Panc1 (cell line): ENCODE measurements at regions not wholly inside any gene's neighbourhood (a gene's known extent, or its start where the extent isn't known, plus 50 kb on each side); places are given as distances from the start of the nearest gene placed in this dataset.
"Not testable (repeated sequence)": the region's sequence is repeated elsewhere in the genome, so short reads cannot be mapped to it uniquely, and the experiment has no call there.

Source experiments
- ATAC-seq: fragments of 200-7000 bp; cut with Tn5 transposase; 2 replicates; pipeline ENCODE4 v1.9.1; 2020; ENCODE audit warnings: mild to moderate bottlenecking, moderate library complexity
- BruUV-seq: library from RNA; stranded (reverse); fragments of 400-500 nt; replicated peaks from 2 replicates; lab custom pipeline; 2021; lab: Mats Ljungman, UMichigan
- CTCF ChIA-PET: fragments of 300-600 bp; sonication (Branson Sonifier 250); formaldehyde crosslinking; loops from one replicate; lab custom pipeline; 2022; ENCODE audit warnings: antibody characterized with exemption; lab: Charles Lee
- POLR2A ChIA-PET: fragments of 300-600 bp; sonication (Branson Sonifier 250); formaldehyde crosslinking; loops from one replicate; lab custom pipeline; 2022; ENCODE audit warnings: antibody characterized with exemption; lab: Charles Lee
- DNase-seq: peaks from one replicate; pipeline ENCODE4 v3.0.0-alpha.2; 2010; ENCODE audit warnings: low read depth, low spot score
- H3K27ac ChIP-seq: 2 replicates; pipeline ENCODE4 v1.5.1; 2011; ENCODE audit warnings: mild to moderate bottlenecking, low read length, inconsistent platforms
- H3K27me3 ChIP-seq: fragments of 200-500 bp; sonication (Bioruptor generic); 2 replicates; pipeline ENCODE4 v1.6.0; 2014; ENCODE audit warnings: low read length, inconsistent platforms; ENCODE audit not compliant: control insufficient read depth, insufficient read depth
- H3K36me3 ChIP-seq: fragments of 200-500 bp; sonication (Bioruptor generic); 2 replicates; pipeline ENCODE4 v1.5.1; 2014; ENCODE audit warnings: inconsistent platforms, mild to moderate bottlenecking, low read length, moderate library complexity; ENCODE audit not compliant: control insufficient read depth, insufficient read depth
- H3K4me1 ChIP-seq: 2 replicates; pipeline ENCODE4 v1.5.1; 2011; ENCODE audit warnings: inconsistent platforms, mild to moderate bottlenecking, low read length, moderate library complexity; ENCODE audit not compliant: control insufficient read depth, insufficient read depth
- H3K4me3 ChIP-seq, 2 experiments: 2 replicates each; pipeline ENCODE4 v1.5.1; 2011 to 2012; ENCODE audit warnings: low read depth in 2 of 2, low read length in 2 of 2, mild to moderate bottlenecking in 2 of 2, inconsistent platforms in 1 of 2, moderate library complexity in 1 of 2
- H3K9me3 ChIP-seq: fragments of 200-500 bp; sonication (Bioruptor generic); 2 replicates; pipeline ENCODE4 v1.5.1; 2014; ENCODE audit warnings: low read depth, mild to moderate bottlenecking, inconsistent platforms, low read length, moderate library complexity; ENCODE audit not compliant: control insufficient read depth, insufficient read depth
- POLR2AphosphoS5 ChIP-seq: IDR thresholded peaks from 2 replicates; pipeline ENCODE4 v1.6.1; 2012; ENCODE audit warnings: mild to moderate bottlenecking, low read depth, low read length, moderate library complexity
- SIN3A ChIP-seq: IDR thresholded peaks from 2 replicates; pipeline ENCODE4 v1.6.1; 2012; ENCODE audit warnings: low read depth, mild to moderate bottlenecking, low read length, moderate library complexity, borderline replicate concordance; ENCODE audit not compliant: insufficient read depth
- TCF7L2 ChIP-seq: IDR thresholded peaks from 2 replicates; pipeline ENCODE4 v1.6.1; 2011; ENCODE audit warnings: mild to moderate bottlenecking, low read depth, low read length, inconsistent platforms
- in situ Hi-C: cut with HindIII; loops from 2 replicates; pipeline ENCODE4 v1.10.0; 2016; ENCODE audit warnings: low sequenced_read_pairs, low pct_unique_long_range_greater_than_20kb
- intact Hi-C: fragments of 100-400 bp; cut with micrococcal nuclease; formaldehyde crosslinking; loops from one replicate; pipeline ENCODE4 v1.10.0; 2022; ENCODE audit not compliant: unreplicated experiment
- TF ChIP-seq, protein P1 (sequence below), 2 experiments: IDR thresholded peaks; 2 replicates each; pipeline ENCODE4 v1.6.1; 2011 to 2012; ENCODE audit warnings: low read depth in 2 of 2, control low read depth in 1 of 2, low read length in 1 of 2, mild to moderate bottlenecking in 1 of 2, moderate library complexity in 1 of 2; ENCODE audit not compliant: insufficient read depth in 1 of 2
- TF ChIP-seq, protein P2 (sequence below): fragments of 450-650 bp; IDR thresholded peaks from 2 replicates; pipeline ENCODE4 v1.5.1; 2017; ENCODE audit warnings: mild to moderate bottlenecking

DNA sequence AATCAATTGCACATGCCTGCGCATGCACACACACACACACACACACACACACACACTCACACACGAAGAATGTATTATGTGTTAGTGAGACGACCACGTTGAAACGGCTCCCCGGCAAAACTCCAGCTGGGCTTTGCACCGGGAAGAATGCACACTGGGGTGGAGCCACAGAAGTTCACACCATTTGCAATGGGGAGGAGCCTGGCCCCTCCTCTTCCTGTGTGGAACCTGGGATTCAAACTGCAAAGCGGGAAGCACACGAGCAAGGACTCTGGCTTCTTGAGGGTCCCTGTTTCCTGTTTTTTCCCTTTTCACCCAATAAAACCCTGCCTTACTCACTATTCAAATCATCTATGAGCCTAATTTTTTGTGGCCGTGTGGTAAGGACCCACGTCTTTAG lies 304.0 kb upstream of the TMEFF2 start:
- no peaks in the 10 kb centered on the region for H3K36me3 ChIP-seq
- DNase-seq (no peak), ATAC-seq (no peak)
- BruUV-seq, result no TSS peak
- intact Hi-C loops (no loop called here), in situ Hi-C loops (no loop called here)
- H3K27ac ChIP-seq, result no peak overlapping the region
- no peak for TF ChIP-seq TCF7L2
- TF ChIP-seq, protein P1, sequence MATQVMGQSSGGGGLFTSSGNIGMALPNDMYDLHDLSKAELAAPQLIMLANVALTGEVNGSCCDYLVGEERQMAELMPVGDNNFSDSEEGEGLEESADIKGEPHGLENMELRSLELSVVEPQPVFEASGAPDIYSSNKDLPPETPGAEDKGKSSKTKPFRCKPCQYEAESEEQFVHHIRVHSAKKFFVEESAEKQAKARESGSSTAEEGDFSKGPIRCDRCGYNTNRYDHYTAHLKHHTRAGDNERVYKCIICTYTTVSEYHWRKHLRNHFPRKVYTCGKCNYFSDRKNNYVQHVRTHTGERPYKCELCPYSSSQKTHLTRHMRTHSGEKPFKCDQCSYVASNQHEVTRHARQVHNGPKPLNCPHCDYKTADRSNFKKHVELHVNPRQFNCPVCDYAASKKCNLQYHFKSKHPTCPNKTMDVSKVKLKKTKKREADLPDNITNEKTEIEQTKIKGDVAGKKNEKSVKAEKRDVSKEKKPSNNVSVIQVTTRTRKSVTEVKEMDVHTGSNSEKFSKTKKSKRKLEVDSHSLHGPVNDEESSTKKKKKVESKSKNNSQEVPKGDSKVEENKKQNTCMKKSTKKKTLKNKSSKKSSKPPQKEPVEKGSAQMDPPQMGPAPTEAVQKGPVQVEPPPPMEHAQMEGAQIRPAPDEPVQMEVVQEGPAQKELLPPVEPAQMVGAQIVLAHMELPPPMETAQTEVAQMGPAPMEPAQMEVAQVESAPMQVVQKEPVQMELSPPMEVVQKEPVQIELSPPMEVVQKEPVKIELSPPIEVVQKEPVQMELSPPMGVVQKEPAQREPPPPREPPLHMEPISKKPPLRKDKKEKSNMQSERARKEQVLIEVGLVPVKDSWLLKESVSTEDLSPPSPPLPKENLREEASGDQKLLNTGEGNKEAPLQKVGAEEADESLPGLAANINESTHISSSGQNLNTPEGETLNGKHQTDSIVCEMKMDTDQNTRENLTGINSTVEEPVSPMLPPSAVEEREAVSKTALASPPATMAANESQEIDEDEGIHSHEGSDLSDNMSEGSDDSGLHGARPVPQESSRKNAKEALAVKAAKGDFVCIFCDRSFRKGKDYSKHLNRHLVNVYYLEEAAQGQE (IDR thresholded peaks at IDR 0.05; ENCODE audit: insufficient read depth in 1 of 2, low read depth in 2 of 2, low read length in 1 of 2), result no peak
- no peak for TF ChIP-seq SIN3A
- TF ChIP-seq POLR2AphosphoS5, result no peak
- TF ChIP-seq, protein P2, sequence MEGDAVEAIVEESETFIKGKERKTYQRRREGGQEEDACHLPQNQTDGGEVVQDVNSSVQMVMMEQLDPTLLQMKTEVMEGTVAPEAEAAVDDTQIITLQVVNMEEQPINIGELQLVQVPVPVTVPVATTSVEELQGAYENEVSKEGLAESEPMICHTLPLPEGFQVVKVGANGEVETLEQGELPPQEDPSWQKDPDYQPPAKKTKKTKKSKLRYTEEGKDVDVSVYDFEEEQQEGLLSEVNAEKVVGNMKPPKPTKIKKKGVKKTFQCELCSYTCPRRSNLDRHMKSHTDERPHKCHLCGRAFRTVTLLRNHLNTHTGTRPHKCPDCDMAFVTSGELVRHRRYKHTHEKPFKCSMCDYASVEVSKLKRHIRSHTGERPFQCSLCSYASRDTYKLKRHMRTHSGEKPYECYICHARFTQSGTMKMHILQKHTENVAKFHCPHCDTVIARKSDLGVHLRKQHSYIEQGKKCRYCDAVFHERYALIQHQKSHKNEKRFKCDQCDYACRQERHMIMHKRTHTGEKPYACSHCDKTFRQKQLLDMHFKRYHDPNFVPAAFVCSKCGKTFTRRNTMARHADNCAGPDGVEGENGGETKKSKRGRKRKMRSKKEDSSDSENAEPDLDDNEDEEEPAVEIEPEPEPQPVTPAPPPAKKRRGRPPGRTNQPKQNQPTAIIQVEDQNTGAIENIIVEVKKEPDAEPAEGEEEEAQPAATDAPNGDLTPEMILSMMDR, result no peak
- POLR2A ChIA-PET, result no interaction called here
- H3K4me3 ChIP-seq, result no peak overlapping the region
- H3K9me3 ChIP-seq, result no peaks in the 10 kb centered on the region
- CTCF ChIA-PET, result no interaction called here
- H3K4me1 ChIP-seq, result no peaks in the 10 kb centered on the region
- no peaks in the 10 kb centered on the region for H3K27me3 ChIP-seq

DNA sequence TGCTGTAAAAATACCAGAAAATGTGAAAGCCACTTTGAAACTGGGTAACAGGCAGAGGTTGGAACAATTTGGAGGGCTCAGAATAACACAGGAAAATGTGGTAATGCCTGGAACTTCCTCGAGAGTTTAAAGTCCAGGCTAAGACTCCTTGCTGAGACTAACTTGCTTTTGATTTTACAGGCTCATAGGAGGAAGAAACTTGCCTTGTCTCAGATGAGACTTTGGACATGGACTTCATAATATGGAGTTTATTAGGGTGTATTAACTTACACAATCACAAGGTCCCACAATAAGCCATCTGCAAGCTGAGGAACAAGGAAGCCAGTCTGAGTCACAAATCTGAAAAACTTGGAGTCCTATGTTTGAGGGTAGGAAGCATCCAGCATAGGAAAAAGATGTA lies 293.4 kb upstream of the TMEFF2 start:
- in situ Hi-C loops, H3K9me3 ChIP-seq, H3K36me3 ChIP-seq, CTCF ChIA-PET, H3K27me3 ChIP-seq, H3K4me1 ChIP-seq, H3K4me3 ChIP-seq, H3K27ac ChIP-seq, ATAC-seq, intact Hi-C loops, BruUV-seq, DNase-seq: not testable (repeated sequence)
- POLR2A ChIA-PET, result interaction anchor here (0.7 kb wide), 1 partner anchor 25 kb away, joined by 5 read pairs; no protein-coding TSS in a partner anchor

DNA sequence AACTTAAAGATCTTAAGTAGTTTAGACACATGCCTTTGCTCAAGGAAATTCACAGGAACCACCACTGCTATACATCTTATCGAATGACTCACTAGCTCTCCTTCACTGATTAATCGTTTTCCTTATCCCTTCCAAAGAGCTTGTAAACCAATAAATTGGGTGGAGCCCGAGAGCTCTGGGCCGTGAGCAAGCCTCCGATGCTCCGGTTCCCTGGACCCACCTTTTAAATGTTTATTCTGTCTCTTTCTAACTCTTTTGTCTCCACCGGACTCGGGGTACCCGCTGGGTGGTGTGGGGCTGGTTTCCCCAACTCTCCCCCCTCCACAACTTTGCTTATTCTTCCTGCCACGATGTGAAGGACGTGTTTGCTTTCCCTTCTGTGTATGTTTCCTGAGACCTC lies 292.9 kb upstream of the TMEFF2 start:
- Histone ChIP-seq H3K36me3 (no peaks in the 10 kb centered on the region), H3K9me3 (no peaks in the 10 kb centered on the region), H3K27ac (no peak overlapping the region), H3K4me1 (no peaks in the 10 kb centered on the region), H3K4me3 (no peak overlapping the region), H3K27me3 (no peaks in the 10 kb centered on the region)
- no peak for TF ChIP-seq TCF7L2
- TF ChIP-seq, protein P2, result no peak
- TF ChIP-seq SIN3A, result no peak
- TF ChIP-seq, protein P1 (IDR thresholded peaks at IDR 0.05; ENCODE audit: insufficient read depth in 1 of 2, low read depth in 2 of 2, low read length in 1 of 2), result no peak
- TF ChIP-seq POLR2AphosphoS5, result no peak
- in situ Hi-C loops, result no loop called here
- no TSS peak for BruUV-seq
- intact Hi-C loops, result no loop called here
- no peak for DNase-seq
- ChIA-PET CTCF (no interaction called here), POLR2A (no interaction called here)
- ATAC-seq, result no peak
